Bronchial epithelial cell (primary cell): ENCODE measurements at regions not wholly inside any gene's neighbourhood (a gene's known extent, or its start where the extent isn't known, plus 50 kb on each side); places are given as distances from the start of the nearest gene placed in this dataset.

ENCODE experiments used
- DNase-seq: peaks from one replicate; pipeline ENCODE4 v3.0.0-alpha.2; 2010; ENCODE audit warnings: low read depth
- FAIRE-seq: peaks from 2 replicates; lab custom pipeline; 2011; peaks lifted over from hg19 to GRCh38; lab: Jason Lieb, UNC
- H3K27me3 ChIP-seq: 2 replicates; pipeline ENCODE4 v1.5.1; 2011; ENCODE audit warnings: low read length; ENCODE audit not compliant: control insufficient read depth, insufficient read depth
- H3K36me3 ChIP-seq: 2 replicates; pipeline ENCODE4 v1.5.1; 2011; ENCODE audit warnings: low read length; ENCODE audit not compliant: control insufficient read depth, insufficient read depth
- H3K4me3 ChIP-seq: 2 replicates; pipeline ENCODE4 v1.5.1; 2011; ENCODE audit warnings: mild to moderate bottlenecking, low read depth, low read length, control low read depth
- CTCF ChIP-seq: IDR thresholded peaks from 2 replicates; pipeline ENCODE4 v1.5.1; 2011; ENCODE audit warnings: mild to moderate bottlenecking, moderate library complexity, low read length, control low read depth, inconsistent platforms; ENCODE audit not compliant: insufficient read depth, severe bottlenecking

GRCh38 chr5:125826214-125826613 lies 597.0 kb upstream of the GRAMD2B start:
- Histone ChIP-seq H3K27me3 (no peaks in the 10 kb centered on the region), H3K4me3 (no peak overlapping the region), H3K36me3 (no peaks in the 10 kb centered on the region)
- no peak for FAIRE-seq
- DNase-seq, result no peak
- TF ChIP-seq CTCF, result no peak

GRCh38 chr5:125829349-125829748 lies 593.9 kb upstream of the GRAMD2B start:
- no peak overlapping the region for H3K4me3 ChIP-seq
- DNase-seq, result no peak
- TF ChIP-seq CTCF, result no peak
- H3K27me3 ChIP-seq, result no peaks in the 10 kb centered on the region
- H3K36me3 ChIP-seq, result no peaks in the 10 kb centered on the region
- FAIRE-seq, result no peak

GRCh38 chr5:125833398-125833797 lies 589.8 kb upstream of the GRAMD2B start:
- no peak for DNase-seq
- no peaks in the 10 kb centered on the region for H3K36me3 ChIP-seq
- no peaks in the 10 kb centered on the region for H3K27me3 ChIP-seq
- FAIRE-seq, result no peak
- H3K4me3 ChIP-seq, result no peak overlapping the region
- no peak for TF ChIP-seq CTCF

- H3K36me3 ChIP-seq, result no peaks in the 10 kb centered on the region
- no peak for DNase-seq
- no peaks in the 10 kb centered on the region for H3K27me3 ChIP-seq
- H3K4me3 ChIP-seq, result no peak overlapping the region
- no peak for FAIRE-seq
- TF ChIP-seq CTCF, result no peak
These were observed 588.6 kb upstream of the GRAMD2B start for GRCh38 chr5:125834438-125835115.

- Histone ChIP-seq H3K36me3 (no peaks in the 10 kb centered on the region), H3K27me3 (no peaks in the 10 kb centered on the region), H3K4me3 (no peak overlapping the region)
- TF ChIP-seq CTCF, result peak; percentile 70
- FAIRE-seq (no peak), DNase-seq (peak; percentile 38)
These were observed 587.7 kb upstream of the GRAMD2B start for GRCh38 chr5:125835293-125836172.
